Ovary (tissue), 7 donors: ENCODE measurements at regions not wholly inside any gene's neighbourhood (a gene's known extent, or its start where the extent isn't known, plus 50 kb on each side); places are given as distances from the start of the nearest gene placed in this dataset.
A peak's percentile ranks its signal among the peaks of the same experiment; 100 is the strongest.

ENCODE experiments used
- DNase-seq, 5 donors: peaks; one replicate each; pipeline ENCODE4 v3.0.0-alpha.2; 2019 to 2020
- H3K27ac ChIP-seq, 2 donors: fragments of 200-600 bp; one replicate each; pipeline versions ENCODE4 v1.5.1 to v1.8.0; 2019 to 2022
- H3K27me3 ChIP-seq: fragments of 200-600 bp; one replicate; pipeline ENCODE4 v1.8.0; 2022
- H3K36me3 ChIP-seq: fragments of 200-600 bp; sonication (generic); one replicate; pipeline ENCODE4 v1.5.1; 2019
- H3K4me1 ChIP-seq: one replicate; pipeline ENCODE4 v1.8.1; 2013; ENCODE audit warnings: mild to moderate bottlenecking, moderate library complexity; ENCODE audit not compliant: insufficient read depth
- H3K4me3 ChIP-seq: fragments of 200-600 bp; sonication (generic); one replicate; pipeline ENCODE4 v1.5.1; 2017
- H3K9me3 ChIP-seq, 2 donors: fragments of 200-600 bp in 1 of 2; sonication (generic) in 1 of 2; one replicate each; pipeline versions ENCODE4 v1.5.1 to v1.8.1; 2013 to 2019; ENCODE audit warnings: mild to moderate bottlenecking in 1 of 2, moderate library complexity in 1 of 2
- EP300 ChIP-seq: sonication (generic); formaldehyde crosslinking; IDR thresholded peaks from one replicate; pipeline ENCODE4 v1.6.1; 2017; ENCODE audit warnings: antibody characterized with exemption
- POLR2A ChIP-seq: fragments of 450-650 bp; IDR thresholded peaks from one replicate; pipeline ENCODE4 v1.6.1; 2017; ENCODE audit warnings: antibody characterized with exemption, mild to moderate bottlenecking, moderate library complexity
- WGBS, 3 donors: extraction: QIAGEN DNeasy Blood & Tissue Kit in 1 of 3; methylation state at CpG; one replicate each; pipeline versions ENCODE4 v1.1.5 to v1.1.7; 2013 to 2017; 5-methylcytosine and 5-hydroxymethylcytosine counted together
- intact Hi-C, 4 donors: fragments of 100-400 bp; cut with DNase I; formaldehyde crosslinking; loops; one replicate each; pipeline versions ENCODE4 v1.11.0 to v1.15.1; 2022 to 2023
- TF ChIP-seq, protein P1 (sequence below), 3 donors: fragments of 450-650 bp in 2 of 3; fragments of 200-600 bp in 1 of 3; IDR thresholded peaks; one replicate each; pipeline versions ENCODE4 v1.5.1 to v1.8.0; 2016 to 2022; ENCODE audit warnings: antibody characterized with exemption in 3 of 3, mild to moderate bottlenecking in 1 of 3
- donor health status: DM: no; HTN: no; CAD: no; lungs with moderate emphysema.
- donor health status: DM: no; HTN: no; CAD: no.
- donor health status: Bipolar disorder and iron deficiency.
- donor health status: DM: no; HTN: no; CAD: no.
- donor health status: DM: yes; HTN: yes; CAD: no.

DNA sequence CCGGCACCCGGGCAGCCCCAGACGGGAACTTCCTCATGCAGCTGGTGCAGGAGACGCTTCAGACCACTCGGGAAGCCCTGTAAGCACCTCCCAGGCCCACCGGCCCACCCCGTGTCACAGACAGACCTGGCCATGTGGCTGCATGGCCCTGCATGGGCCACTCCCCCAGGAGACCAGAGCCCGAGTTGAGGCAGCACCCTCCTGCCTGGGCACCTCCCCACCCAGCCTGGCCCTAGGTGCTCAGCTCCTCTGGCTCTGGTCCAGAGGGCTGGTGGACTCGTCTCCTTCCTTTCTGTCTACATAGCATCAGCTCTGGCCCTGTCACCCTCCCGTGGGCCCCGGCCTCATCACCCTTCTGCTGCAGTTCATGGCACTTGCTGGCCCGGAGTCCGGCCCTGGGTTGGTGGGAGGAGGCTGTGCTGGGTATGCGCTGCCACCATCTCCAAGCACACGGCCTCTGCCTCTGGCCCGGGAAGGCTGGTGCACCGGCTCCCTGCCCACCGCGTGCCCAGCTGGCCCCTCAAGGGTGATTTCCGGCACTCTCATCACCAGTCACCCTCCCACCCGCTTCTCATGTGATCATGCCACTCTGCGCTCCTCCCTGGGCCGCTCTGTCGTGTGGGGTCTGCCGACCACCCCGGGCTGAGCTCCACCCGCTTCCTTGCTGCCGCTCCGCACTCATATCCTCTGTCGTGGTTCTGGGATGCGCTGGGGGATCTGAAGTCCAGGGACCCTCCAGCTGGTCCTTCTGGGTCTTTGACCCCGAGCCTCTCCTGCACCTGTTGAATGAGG is 53.1 kb upstream of the DPYSL4 start:
- Histone ChIP-seq H3K27ac (no peak overlapping the region), H3K27me3 (no peaks in the 10 kb centered on the region), H3K36me3 (no peaks in the 10 kb centered on the region), H3K4me1 (no peaks in the 10 kb centered on the region), H3K9me3 (no peaks in the 10 kb centered on the region), H3K4me3 (no peak overlapping the region)
- TF ChIP-seq EP300 (no peak), POLR2A (no peak)
- TF ChIP-seq, protein P1, sequence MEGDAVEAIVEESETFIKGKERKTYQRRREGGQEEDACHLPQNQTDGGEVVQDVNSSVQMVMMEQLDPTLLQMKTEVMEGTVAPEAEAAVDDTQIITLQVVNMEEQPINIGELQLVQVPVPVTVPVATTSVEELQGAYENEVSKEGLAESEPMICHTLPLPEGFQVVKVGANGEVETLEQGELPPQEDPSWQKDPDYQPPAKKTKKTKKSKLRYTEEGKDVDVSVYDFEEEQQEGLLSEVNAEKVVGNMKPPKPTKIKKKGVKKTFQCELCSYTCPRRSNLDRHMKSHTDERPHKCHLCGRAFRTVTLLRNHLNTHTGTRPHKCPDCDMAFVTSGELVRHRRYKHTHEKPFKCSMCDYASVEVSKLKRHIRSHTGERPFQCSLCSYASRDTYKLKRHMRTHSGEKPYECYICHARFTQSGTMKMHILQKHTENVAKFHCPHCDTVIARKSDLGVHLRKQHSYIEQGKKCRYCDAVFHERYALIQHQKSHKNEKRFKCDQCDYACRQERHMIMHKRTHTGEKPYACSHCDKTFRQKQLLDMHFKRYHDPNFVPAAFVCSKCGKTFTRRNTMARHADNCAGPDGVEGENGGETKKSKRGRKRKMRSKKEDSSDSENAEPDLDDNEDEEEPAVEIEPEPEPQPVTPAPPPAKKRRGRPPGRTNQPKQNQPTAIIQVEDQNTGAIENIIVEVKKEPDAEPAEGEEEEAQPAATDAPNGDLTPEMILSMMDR (IDR thresholded peaks at IDR 0.05) = no peak
- peak in 2 of 5 donors; percentile 13 to 30 for DNase-seq
- 90 to 91% (median 90%) methylated on average over 32 of the region's 32 CpGs for WGBS, 3 donors
- intact Hi-C loops = no loop called here

GRCh38 chr10:132134241-132135052 is 52.3 kb upstream of the DPYSL4 start:
- H3K4me3 ChIP-seq = no peak overlapping the region
- DNase-seq = peak in 2 of 5 donors; percentile 7 to 14
- no peaks in the 10 kb centered on the region for H3K27me3 ChIP-seq
- H3K4me1 ChIP-seq = no peaks in the 10 kb centered on the region
- TF ChIP-seq EP300 (no peak), POLR2A (no peak)
- TF ChIP-seq, protein P1 (IDR thresholded peaks at IDR 0.05) = no peak
- H3K27ac ChIP-seq = no peak overlapping the region
- 86 to 89% (median 87%) methylated on average over 38 of the region's 38 CpGs for WGBS, 3 donors
- no peaks in the 10 kb centered on the region for H3K36me3 ChIP-seq
- intact Hi-C loops = no loop called here
- no peaks in the 10 kb centered on the region for H3K9me3 ChIP-seq

GRCh38 chr10:132135053-132135872 is 51.5 kb upstream of the DPYSL4 start:
- TF ChIP-seq, protein P1 (IDR thresholded peaks at IDR 0.05) = no peak
- no peak for TF ChIP-seq POLR2A
- no peak for TF ChIP-seq EP300
- peak in 2 of 5 donors; percentile 21 to 28 for DNase-seq

GRCh38 chr10:132136097-132136521 is 50.6 kb upstream of the DPYSL4 start:
- WGBS, 3 donors = 71 to 77% (median 76%) methylated on average over 15 to 22 of the region's 22 CpGs
- Histone ChIP-seq H3K27ac (no peak overlapping the region), H3K27me3 (no peaks in the 10 kb centered on the region), H3K36me3 (no peaks in the 10 kb centered on the region), H3K4me1 (no peaks in the 10 kb centered on the region), H3K9me3 (no peaks in the 10 kb centered on the region), H3K4me3 (no peak overlapping the region)
- TF ChIP-seq, protein P1 (IDR thresholded peaks at IDR 0.05) = no peak
- no peak for TF ChIP-seq EP300
- peak in 2 of 5 donors; percentile 16 to 32 for DNase-seq
- intact Hi-C loops = no loop called here

More at GRCh38 chr10:132135053-132135872, 51.5 kb upstream of the DPYSL4 start:
- Histone ChIP-seq H3K4me3 (no peak overlapping the region), H3K36me3 (no peaks in the 10 kb centered on the region), H3K27me3 (no peaks in the 10 kb centered on the region), H3K4me1 (no peaks in the 10 kb centered on the region), H3K9me3 (no peaks in the 10 kb centered on the region), H3K27ac (no peak overlapping the region)
- WGBS, 3 donors = 92 to 93% (median 93%) methylated on average over 31 to 39 of the region's 39 CpGs
- intact Hi-C loops = no loop called here
